HL-60 (cell line): ENCODE measurements at regions not wholly inside any gene's neighbourhood (a gene's known extent, or its start where the extent isn't known, plus 50 kb on each side); places are given as distances from the start of the nearest gene placed in this dataset.

Experiments used
- DNase-seq, 2 experiments: peaks; one replicate each; pipeline ENCODE4 v3.0.0-alpha.2; 2010 to 2020; ENCODE audit warnings: low read depth in 1 of 2, low spot score in 1 of 2
- H3K27ac ChIP-seq: fragments of 250-450 bp; sonication (Bioruptor Pico); replicated peaks from 2 replicates; pipeline ENCODE4 v1.5.1; 2020; ENCODE audit warnings: mild to moderate bottlenecking, moderate library complexity
- H3K27me3 ChIP-seq: fragments of 250-450 bp; sonication (Bioruptor Pico); 2 replicates; pipeline ENCODE4 v1.5.1; 2021; ENCODE audit warnings: mild to moderate bottlenecking, moderate library complexity; ENCODE audit not compliant: insufficient read depth, poor library complexity, severe bottlenecking
- H3K4me3 ChIP-seq: replicated peaks from 2 replicates; pipeline ENCODE4 v1.5.1; 2011; ENCODE audit warnings: mild to moderate bottlenecking, control low read depth, low read length; ENCODE audit not compliant: insufficient read depth
- CTCF ChIP-seq: IDR thresholded peaks from one replicate; pipeline ENCODE4 v1.5.1; 2011; ENCODE audit warnings: low read length, control low read depth, inconsistent platforms; ENCODE audit not compliant: insufficient read depth
- GABPA ChIP-seq: IDR thresholded peaks from 2 replicates; pipeline ENCODE4 v1.6.1; 2012; ENCODE audit warnings: low read depth
- POLR2AphosphoS5 ChIP-seq: IDR thresholded peaks from 2 replicates; pipeline ENCODE4 v1.6.1; 2012; ENCODE audit warnings: low read depth
- REST ChIP-seq: IDR thresholded peaks from 2 replicates; pipeline ENCODE4 v1.6.1; 2012; ENCODE audit warnings: low read depth; ENCODE audit not compliant: insufficient replicate concordance
- SPI1 ChIP-seq: IDR thresholded peaks from 2 replicates; pipeline ENCODE4 v1.6.1; 2012; ENCODE audit warnings: low read depth, mild to moderate bottlenecking, borderline replicate concordance

GRCh38 chr2:196584903-196585302 lies 54.6 kb upstream of the CCDC150 start:
- DNase-seq = no peak
- TF ChIP-seq SPI1 = no peak
- no peak for TF ChIP-seq CTCF
- TF ChIP-seq GABPA = no peak
- TF ChIP-seq REST = no peak
- no peak for TF ChIP-seq POLR2AphosphoS5
- H3K4me3 ChIP-seq = no peak overlapping the region
- no peak overlapping the region for H3K27ac ChIP-seq
- peaks cover 7% of the 10 kb centered on the region for H3K27me3 ChIP-seq

GRCh38 chr2:196586511-196586991 lies 53.0 kb upstream of the CCDC150 start:
- peaks cover 19% of the 10 kb centered on the region for H3K27me3 ChIP-seq

More at GRCh38 chr2:196586511-196586991, 53.0 kb upstream of the CCDC150 start:
- DNase-seq = no peak
- no peak overlapping the region for H3K27ac ChIP-seq
- H3K4me3 ChIP-seq = no peak overlapping the region
- TF ChIP-seq SPI1 (no peak), GABPA (no peak), POLR2AphosphoS5 (no peak), REST (no peak), CTCF (no peak)
